ENCODE measurements at regions not wholly inside any gene's neighbourhood (a gene's known extent, or its start where the extent isn't known, plus 50 kb on each side); places are given as distances from the start of the nearest gene placed in this dataset.

GRCh38 chr13:106873810-106874209, 305.9 kb upstream of the ARGLU1 start:
- DNase-seq (ENCODE audit: low read depth) = no peak

- no peak for DNase-seq (ENCODE audit: low read depth)
Observed at GRCh38 chr13:106867249-106867648, 299.3 kb upstream of the ARGLU1 start.

DNA sequence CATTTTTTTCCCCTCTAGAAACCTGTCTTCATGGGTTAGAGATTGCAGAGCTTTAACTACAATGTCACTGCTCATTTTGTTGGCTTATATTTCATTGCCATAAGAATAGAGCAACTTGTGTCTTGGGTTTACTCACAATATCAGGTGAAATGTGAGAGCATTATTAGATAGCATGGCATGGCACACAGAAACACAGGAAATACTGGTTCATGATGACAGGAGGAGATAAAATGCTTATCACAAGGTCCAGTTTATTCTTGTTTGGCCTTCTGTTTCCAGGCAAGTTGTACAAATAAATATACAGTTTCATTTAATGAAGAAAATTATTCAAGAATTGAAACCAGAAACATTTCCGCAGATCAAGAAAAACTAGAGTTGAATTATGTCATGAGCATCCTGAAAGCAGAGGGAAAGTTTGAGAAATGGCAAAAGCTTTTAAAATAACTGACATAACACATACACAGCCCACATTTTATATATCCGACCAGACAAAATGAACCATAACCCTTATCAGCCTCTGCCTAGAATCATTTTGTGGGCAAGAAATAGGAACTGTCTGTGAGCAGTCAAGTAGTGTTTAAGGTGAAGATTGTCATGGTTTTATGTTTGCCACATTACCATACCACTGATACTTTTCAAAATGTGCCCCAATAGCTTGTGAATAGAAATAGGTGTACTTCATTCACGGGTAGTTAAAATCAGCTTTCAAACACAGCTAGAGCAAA, 297.9 kb upstream of the ARGLU1 start:
- no peak for DNase-seq (ENCODE audit: low read depth)

GRCh38 chr13:106859533-106859904, 291.6 kb upstream of the ARGLU1 start:
- DNase-seq (ENCODE audit: low read depth) = no peak

- no peak for DNase-seq (ENCODE audit: low read depth)
Observed at GRCh38 chr13:106858903-106859532, 291.1 kb upstream of the ARGLU1 start.

- DNase-seq (ENCODE audit: low read depth) = no peak
Observed at GRCh38 chr13:106852436-106852835, 284.5 kb upstream of the ARGLU1 start.

- no peak for DNase-seq (ENCODE audit: low read depth)
Observed at GRCh38 chr13:106850973-106851650, 283.2 kb upstream of the ARGLU1 start.

DNA sequence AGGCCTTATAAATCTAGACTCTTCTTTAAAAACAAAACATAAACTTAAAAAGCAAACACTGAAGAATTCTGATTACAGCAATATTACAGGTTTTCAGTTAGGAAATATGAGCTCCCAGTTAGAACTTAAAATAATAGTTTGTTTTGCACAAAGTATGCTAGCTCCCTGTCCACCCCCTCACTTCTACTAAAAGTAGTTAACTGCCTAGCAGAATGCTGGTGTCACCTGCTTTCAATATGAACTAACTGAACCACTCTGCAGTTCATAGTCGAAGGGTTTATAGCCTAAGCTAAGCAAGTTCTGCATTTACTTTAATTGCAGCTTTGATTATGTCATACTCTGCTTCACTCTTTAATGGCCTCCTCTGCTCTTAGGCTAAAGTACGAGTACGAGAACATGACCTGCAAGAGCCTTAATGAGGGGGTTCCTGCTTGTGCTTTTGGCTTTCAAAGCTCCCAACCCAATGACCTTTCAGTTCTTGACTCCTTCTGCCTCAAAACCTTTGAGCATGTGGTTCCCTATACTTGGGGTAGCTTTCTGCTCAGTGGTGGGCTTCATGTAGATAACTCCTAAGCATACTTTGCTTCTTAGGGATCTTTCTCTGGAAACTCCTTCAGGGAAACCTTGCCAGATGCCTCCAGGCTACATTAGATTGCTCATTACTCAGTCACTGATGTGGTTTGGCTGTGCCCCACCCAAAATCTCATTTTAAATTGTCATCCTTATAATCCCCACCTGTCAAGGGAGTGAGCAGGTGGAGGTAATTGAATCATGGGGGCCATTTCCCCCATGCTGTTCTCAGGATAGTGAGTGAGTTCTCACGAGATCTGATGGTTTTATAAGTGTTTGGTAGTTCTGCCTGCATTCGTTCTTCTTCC, 278.9 kb upstream of the ARGLU1 start:
- DNase-seq (ENCODE audit: low read depth) = no peak

DNA sequence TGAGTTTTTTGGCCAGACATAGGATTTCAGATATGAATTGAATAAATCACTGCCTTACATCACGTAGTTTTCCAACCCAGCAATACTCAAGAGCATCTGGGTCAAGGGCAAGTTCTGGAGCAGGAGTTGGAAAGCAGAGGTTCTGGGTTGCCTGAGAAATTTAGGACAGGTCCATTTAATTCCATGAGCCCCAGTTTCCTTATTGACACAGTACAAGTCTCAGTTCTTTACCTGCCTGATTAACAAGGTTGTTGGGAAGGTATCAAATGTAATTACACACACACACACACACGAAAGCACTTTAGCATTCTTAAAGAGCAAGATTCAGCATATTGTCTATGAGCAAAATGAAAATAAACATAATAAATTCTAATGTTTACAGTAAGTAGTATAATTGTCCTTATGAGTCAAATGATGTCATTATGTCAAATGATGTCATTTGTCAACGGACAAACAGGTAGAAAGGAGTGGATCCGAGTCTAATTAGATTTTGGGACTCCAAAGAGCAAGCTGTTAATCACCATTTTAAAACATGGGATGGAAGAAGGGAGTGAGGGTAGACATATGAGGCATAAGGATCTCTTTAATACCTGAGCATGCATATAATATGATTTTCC, 268.4 kb upstream of the ARGLU1 start:
- no peak for DNase-seq (ENCODE audit: low read depth)

DNA sequence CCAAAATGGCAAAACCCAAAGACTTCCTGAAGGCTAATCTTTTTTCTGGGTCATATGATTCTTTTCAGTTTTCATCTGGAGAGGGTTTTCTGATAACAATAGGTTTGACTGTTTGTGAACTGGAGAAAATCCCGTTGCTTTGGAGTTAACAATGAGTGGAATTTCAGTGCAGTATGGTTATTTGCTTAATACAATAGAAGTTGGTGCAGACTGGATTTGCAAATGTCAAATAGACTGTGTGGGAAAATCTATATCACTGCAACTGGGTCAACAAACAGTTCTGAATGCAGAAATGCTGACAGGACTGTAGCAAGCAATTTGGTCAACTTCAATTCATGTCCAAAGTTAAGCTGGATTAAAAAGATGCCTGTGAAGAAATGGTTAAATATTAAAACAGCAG, 267.5 kb upstream of the ARGLU1 start:
- no peak for DNase-seq (ENCODE audit: low read depth)

DNA sequence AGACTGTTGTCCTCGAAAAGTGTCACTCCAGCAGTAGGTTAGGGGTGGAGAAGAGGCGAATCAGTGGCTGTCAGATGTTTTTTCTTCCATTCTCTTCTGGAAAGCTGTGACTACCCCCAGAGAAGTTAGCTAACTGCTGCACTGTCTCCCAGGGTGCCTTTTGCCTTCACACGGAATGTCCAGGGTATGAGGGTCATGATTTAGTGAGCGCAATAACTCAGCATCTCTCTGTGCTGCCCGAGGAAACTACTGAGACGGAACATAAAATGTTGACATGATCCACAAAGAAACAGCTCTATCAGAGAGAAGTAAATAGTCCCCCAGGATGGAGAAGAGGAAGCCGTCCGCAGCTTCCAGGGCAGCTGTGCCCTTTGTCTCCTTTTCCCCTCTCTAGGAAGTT, 254.0 kb upstream of the ARGLU1 start:
- DNase-seq (ENCODE audit: low read depth) = no peak

DNA sequence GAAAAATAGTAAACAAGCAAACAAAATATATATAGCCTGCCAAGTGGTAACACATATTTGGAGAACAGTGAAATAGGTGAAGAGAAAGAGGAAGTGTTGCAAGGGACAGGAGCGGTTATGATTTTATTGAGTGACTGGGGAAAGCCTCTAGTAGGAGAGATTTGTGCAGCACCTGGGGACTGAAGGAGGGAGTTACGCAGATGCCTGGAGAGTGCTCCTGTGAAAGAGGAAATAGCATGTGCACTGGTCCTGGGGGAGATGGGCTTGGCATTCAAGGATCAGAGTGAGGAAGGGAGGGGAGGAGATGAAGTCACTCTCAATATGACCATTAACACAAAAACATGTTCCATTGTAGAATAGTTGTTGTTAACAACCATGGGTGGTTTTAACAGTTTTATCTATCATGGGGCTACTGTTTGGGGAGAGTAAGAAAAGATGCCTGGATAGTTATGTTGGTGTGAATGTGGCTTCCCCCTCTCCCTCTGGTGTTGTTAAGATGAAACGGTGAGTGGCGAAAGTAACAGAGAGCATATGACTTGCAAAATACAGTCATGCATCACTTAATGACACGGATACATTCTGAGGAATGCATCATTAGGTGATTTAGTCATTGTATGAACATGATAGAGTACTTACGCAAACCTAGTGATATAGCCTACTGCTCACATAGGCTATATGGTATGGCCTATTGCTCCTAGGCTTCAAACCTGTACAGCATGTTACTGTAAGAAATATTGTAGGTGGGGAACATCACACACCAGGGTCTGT, 251.7 kb upstream of the ARGLU1 start:
- no peak for DNase-seq (ENCODE audit: low read depth)

DNA sequence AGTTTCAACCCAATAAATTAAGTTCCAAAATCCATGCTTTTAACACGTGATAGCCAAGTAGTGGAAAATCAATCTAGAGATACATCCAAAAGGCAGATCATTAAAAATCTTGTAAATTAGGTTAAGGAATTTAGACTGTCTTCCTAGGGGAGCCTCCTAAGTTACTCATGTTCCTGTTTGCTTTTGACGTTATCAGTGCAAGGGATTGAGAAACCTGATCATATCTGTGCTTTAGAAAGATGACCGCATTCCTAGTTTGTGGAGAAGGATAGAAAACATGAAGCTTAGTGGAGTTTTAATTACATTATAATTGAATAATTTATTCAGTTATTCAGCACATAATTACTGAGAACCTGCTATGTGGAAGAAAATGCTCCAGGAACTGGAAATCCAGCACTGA, 251.0 kb upstream of the ARGLU1 start:
- no peak for DNase-seq (ENCODE audit: low read depth)

DNA sequence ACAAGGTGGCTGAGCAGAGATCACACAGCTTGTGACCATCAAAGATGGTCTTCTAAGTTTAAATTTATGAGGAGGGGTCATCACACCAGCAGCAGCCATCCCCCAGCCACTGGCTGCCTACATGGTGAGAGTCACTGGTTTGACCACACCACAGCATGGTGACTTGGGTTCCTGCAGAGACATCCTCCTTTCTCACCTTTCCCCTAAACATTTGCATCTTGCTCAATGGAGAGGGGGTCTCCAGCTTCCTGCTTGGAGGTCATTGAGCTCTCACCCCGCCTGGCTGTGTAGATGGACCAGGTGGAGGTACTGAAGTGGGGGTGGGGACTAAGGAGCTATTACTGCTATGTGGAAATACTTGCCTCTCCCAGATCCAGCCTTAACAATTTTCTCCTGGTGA, 247.6 kb upstream of the ARGLU1 start:
- DNase-seq (ENCODE audit: low read depth) = no peak

GRCh38 chr13:106814463-106814862, 246.5 kb upstream of the ARGLU1 start:
- no peak for DNase-seq (ENCODE audit: low read depth)

DNA sequence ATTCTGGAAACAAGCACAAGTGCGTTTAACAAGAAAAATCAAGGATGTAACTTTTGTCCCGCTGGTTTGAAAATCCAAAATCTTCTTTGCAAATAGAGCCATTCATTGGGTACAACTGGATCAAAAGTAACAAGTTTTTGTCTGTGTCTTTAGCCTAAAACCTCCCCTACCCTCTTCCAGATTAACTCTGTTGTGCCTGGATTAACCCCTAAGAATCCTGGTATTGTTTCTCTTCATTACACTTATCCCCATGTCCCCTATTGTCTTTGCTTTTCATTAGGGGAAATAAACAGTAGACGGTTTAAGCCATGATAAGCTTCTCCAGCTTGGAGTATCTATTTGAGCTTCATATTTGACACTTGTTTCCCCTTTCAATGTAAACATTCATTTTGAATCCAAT, 242.1 kb upstream of the ARGLU1 start:
- no peak for DNase-seq (ENCODE audit: low read depth)

- no peak for DNase-seq (ENCODE audit: low read depth)
Observed at GRCh38 chr13:106804991-106805390, 237.1 kb upstream of the ARGLU1 start.

- DNase-seq (ENCODE audit: low read depth) = no peak
Observed at GRCh38 chr13:106802917-106803316, 235.0 kb upstream of the ARGLU1 start.

DNA sequence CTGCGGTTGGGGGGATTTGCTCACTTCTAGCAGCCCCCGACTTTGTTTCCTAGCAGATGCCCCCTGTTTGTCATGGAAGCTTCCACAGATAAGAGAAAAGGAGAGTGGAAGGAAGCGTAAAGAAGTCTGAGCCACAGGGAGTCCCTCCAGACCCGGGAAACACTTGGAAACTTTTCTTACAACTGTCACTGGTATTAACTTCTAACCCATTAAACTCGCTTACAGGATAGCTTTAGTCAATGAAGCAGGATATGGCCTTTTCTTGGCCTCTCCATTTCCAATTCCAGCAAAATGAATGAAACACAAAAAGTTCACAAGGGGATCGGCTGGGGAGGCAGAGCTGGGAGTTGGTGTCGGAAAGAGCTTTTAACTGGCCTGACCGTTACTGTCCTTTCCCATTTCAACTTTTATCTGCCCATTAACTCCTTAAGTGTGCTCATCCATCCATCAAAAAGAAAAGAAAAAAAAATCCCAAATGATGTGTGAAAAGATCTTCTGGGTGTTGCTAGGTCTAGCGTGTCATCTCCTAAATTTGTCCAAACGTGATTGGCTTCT, 231.9 kb upstream of the ARGLU1 start:
- no peak for DNase-seq (ENCODE audit: low read depth)

DNA sequence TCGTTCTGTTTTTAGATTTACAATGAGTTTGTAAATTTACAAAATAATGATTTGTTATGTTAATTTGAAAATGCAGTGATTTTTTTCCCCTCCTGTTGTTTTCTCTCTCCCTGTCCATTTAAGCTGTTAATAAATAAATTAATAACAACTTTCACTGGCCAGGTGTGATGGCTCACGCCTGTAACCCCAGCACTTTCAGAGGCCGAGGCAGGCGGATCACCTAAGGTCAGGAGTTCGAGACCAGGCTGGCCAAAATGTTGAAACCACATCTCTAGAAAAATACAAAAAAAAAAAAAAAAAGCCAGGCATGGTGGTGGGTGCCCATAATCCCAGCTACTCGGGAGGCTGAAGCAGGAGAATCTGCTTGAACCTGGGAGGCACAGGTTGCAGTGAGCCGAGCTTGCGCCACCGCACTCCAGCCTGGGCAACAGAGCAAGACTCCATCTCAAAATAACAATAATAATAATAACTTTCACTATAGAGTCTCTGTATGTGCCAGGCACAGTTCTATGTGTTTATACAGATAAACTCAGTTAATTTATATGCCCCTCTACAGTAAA, 229.2 kb upstream of the ARGLU1 start:
- no peak for DNase-seq (ENCODE audit: low read depth)
